ENCODE measurements at regions not wholly inside any gene's neighbourhood (a gene's known extent, or its start where the extent isn't known, plus 50 kb on each side); places are given as distances from the start of the nearest gene placed in this dataset.

GRCh38 chr5:167785106-167785505 lies 506.3 kb upstream of the WWC1 start:
- DNase-seq (ENCODE audit: extremely low read depth in 1 of 2, low read depth in 1 of 2): no peak

- DNase-seq (ENCODE audit: extremely low read depth in 1 of 2, low read depth in 1 of 2): no peak
Observed at GRCh38 chr5:167785901-167786300, 505.5 kb upstream of the WWC1 start.

- DNase-seq (ENCODE audit: extremely low read depth in 1 of 2, low read depth in 1 of 2): no peak
Observed at GRCh38 chr5:167786871-167787578, 504.4 kb upstream of the WWC1 start.

GRCh38 chr5:167790045-167790444 lies 501.4 kb upstream of the WWC1 start:
- DNase-seq (ENCODE audit: extremely low read depth in 1 of 2, low read depth in 1 of 2): no peak

- no peak for DNase-seq (ENCODE audit: extremely low read depth in 1 of 2, low read depth in 1 of 2)
Observed at GRCh38 chr5:167790462-167791260, 500.8 kb upstream of the WWC1 start.

- no peak for DNase-seq (ENCODE audit: extremely low read depth in 1 of 2, low read depth in 1 of 2)
Observed at GRCh38 chr5:167792514-167792913, 498.9 kb upstream of the WWC1 start.

GRCh38 chr5:167793700-167794099 lies 497.7 kb upstream of the WWC1 start:
- no peak for DNase-seq (ENCODE audit: extremely low read depth in 1 of 2, low read depth in 1 of 2)

- no peak for DNase-seq (ENCODE audit: extremely low read depth in 1 of 2, low read depth in 1 of 2)
Observed at GRCh38 chr5:167794121-167794520, 497.3 kb upstream of the WWC1 start.

GRCh38 chr5:167796672-167797071 lies 494.8 kb upstream of the WWC1 start:
- DNase-seq (ENCODE audit: extremely low read depth in 1 of 2, low read depth in 1 of 2): no peak

- no peak for DNase-seq (ENCODE audit: extremely low read depth in 1 of 2, low read depth in 1 of 2)
Observed at GRCh38 chr5:167797933-167798332, 493.5 kb upstream of the WWC1 start.

- DNase-seq (ENCODE audit: extremely low read depth in 1 of 2, low read depth in 1 of 2): no peak
Observed at GRCh38 chr5:167798448-167798847, 493.0 kb upstream of the WWC1 start.

- DNase-seq (ENCODE audit: extremely low read depth in 1 of 2, low read depth in 1 of 2): no peak
Observed at GRCh38 chr5:167800427-167800826, 491.0 kb upstream of the WWC1 start.

- no peak for DNase-seq (ENCODE audit: extremely low read depth in 1 of 2, low read depth in 1 of 2)
Observed at GRCh38 chr5:167801999-167802398, 489.4 kb upstream of the WWC1 start.

- no peak for DNase-seq (ENCODE audit: extremely low read depth in 1 of 2, low read depth in 1 of 2)
Observed at GRCh38 chr5:167802755-167803431, 488.6 kb upstream of the WWC1 start.

- no peak for DNase-seq (ENCODE audit: extremely low read depth in 1 of 2, low read depth in 1 of 2)
Observed at GRCh38 chr5:167804512-167805220, 486.8 kb upstream of the WWC1 start.

GRCh38 chr5:167810573-167810972 lies 480.9 kb upstream of the WWC1 start:
- DNase-seq (ENCODE audit: extremely low read depth in 1 of 2, low read depth in 1 of 2): no peak

- no peak for DNase-seq (ENCODE audit: extremely low read depth in 1 of 2, low read depth in 1 of 2)
Observed at GRCh38 chr5:167812871-167813270, 478.6 kb upstream of the WWC1 start.

GRCh38 chr5:167813389-167813788 lies 478.1 kb upstream of the WWC1 start:
- no peak for DNase-seq (ENCODE audit: extremely low read depth in 1 of 2, low read depth in 1 of 2)

GRCh38 chr5:167814040-167814439 lies 477.4 kb upstream of the WWC1 start:
- DNase-seq (ENCODE audit: extremely low read depth in 1 of 2, low read depth in 1 of 2): no peak

- DNase-seq (ENCODE audit: extremely low read depth in 1 of 2, low read depth in 1 of 2): no peak
Observed at GRCh38 chr5:167814828-167815227, 476.6 kb upstream of the WWC1 start.

GRCh38 chr5:167816354-167816753 lies 475.1 kb upstream of the WWC1 start:
- no peak for DNase-seq (ENCODE audit: extremely low read depth in 1 of 2, low read depth in 1 of 2)
